GM10248 (cell line): ENCODE measurements at regions not wholly inside any gene's neighbourhood (a gene's known extent, or its start where the extent isn't known, plus 50 kb on each side); places are given as distances from the start of the nearest gene placed in this dataset.
"Not testable (repeated sequence)": the region's sequence is repeated elsewhere in the genome, so short reads cannot be mapped to it uniquely, and the experiment has no call there.

Source experiments
- CTCF ChIA-PET: fragments of 300-600 bp; sonication (Branson Sonifier 250); formaldehyde crosslinking; extraction: SDS; loops from one replicate; lab custom pipeline; 2021; ENCODE audit warnings: antibody characterized with exemption; lab: Yijun Ruan, JAX
- POLR2A ChIA-PET: fragments of 350-650 bp; sonication (Branson Sonifier 250); formaldehyde crosslinking; extraction: SDS; loops from one replicate; lab custom pipeline; 2020; ENCODE audit warnings: antibody characterized with exemption; lab: Yijun Ruan, JAX
- DNase-seq: peaks from one replicate; pipeline ENCODE4 v3.0.0; 2012; ENCODE audit errors: extremely low spot score
- TF ChIP-seq, protein P1 (sequence below): IDR thresholded peaks from 2 replicates; pipeline ENCODE4 v1.5.1; 2012; ENCODE audit warnings: mild to moderate bottlenecking, low read depth; ENCODE audit errors: extremely low read depth, missing control alignments, control extremely low read depth

DNA sequence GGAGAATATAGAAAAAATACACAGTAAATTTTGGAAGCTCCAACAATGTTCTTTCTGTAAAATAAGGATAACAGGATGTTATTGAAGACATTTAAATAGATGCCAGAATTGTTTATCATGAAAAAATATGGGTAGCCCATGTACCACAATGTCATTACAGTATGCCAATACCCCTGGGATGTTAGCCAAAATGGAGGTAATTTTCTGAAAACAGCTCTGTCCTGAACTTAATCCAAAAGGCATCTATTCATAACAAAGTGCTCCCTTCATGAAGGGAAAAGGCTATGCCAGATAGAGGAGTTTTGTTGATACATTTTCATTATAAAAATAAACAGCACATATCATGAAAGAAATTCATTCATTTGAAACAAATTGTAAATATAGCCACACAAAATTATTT, 1902.6 kb upstream of the AGA start:
- POLR2A ChIA-PET: no interaction called here

DNA sequence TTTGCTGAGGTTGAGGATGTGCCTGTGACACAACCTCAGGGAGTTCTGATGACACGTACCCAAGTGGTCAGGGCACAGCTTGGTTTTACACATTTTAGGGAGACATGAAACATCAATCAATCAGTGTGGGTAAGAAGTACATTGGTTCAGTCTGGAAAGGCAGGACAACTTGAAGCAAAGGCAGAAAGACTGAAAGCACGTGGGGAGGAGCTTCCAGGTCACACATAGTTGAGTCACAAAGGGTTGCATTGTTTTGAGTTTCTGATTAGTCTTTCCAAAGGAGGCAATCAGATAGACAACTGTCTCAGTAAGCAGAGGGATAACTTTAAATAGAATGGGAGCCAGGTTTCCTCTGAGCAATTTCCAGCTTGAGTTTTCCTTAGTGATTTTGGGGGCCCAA, 1910.0 kb upstream of the AGA start:
- TF ChIP-seq, protein P1, sequence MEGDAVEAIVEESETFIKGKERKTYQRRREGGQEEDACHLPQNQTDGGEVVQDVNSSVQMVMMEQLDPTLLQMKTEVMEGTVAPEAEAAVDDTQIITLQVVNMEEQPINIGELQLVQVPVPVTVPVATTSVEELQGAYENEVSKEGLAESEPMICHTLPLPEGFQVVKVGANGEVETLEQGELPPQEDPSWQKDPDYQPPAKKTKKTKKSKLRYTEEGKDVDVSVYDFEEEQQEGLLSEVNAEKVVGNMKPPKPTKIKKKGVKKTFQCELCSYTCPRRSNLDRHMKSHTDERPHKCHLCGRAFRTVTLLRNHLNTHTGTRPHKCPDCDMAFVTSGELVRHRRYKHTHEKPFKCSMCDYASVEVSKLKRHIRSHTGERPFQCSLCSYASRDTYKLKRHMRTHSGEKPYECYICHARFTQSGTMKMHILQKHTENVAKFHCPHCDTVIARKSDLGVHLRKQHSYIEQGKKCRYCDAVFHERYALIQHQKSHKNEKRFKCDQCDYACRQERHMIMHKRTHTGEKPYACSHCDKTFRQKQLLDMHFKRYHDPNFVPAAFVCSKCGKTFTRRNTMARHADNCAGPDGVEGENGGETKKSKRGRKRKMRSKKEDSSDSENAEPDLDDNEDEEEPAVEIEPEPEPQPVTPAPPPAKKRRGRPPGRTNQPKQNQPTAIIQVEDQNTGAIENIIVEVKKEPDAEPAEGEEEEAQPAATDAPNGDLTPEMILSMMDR: no peak
- DNase-seq: no peak
- POLR2A ChIA-PET: no interaction called here
- CTCF ChIA-PET: no interaction called here

More for the DNA sequence above, 1902.6 kb upstream of the AGA start:
- CTCF ChIA-PET: interaction anchor here (0.6 kb wide), 1 partner anchor 37 kb away, joined by 3 read pairs; no protein-coding TSS in a partner anchor
- TF ChIP-seq, protein P1: no peak
- no peak for DNase-seq

DNA sequence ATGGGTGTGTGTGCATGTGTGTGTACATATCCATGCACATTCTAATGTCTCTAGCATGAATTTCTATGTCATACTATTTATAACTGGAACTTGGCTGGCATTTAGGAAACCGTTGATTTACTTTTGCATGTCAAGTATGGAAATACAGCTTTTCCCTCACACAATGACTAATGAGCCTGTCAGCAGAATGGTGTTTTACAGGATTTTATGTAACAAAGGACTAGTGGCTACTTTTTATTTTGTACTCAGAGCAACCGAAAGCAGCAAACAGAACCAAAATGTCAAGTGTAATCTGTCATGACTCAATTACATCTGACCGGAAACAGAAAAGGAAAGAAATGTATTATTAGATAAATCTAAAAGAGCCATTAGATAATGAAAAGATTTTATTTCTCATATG, 1911.5 kb upstream of the AGA start:
- TF ChIP-seq, protein P1: no peak
- DNase-seq: no peak
- ChIA-PET CTCF (no interaction called here), POLR2A (no interaction called here)

DNA sequence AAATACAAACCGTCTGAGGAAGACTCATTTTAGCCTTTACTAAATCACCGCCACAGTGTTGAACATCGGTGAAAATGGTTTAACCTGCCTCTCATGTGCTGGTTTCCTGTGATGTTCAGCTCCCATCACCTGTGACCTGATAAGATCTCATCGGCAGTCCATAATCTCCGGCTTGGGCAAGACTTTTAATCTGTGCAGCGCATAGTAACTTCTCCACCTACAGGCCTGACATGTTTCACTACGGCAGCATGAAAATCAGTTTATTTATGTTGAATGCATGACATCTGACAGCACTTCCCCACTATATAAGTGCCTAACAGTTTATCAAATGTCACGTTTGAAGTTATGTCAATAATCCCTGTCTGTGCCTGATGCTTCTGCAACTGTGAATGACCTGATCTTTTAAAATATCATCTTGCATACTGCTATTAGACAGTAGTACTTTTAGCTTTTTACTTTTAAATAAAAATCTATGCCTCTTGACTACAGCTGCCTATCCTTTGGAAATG, 1919.8 kb upstream of the AGA start:
- DNase-seq: no peak
- ChIA-PET CTCF (no interaction called here), POLR2A (no interaction called here)
- TF ChIP-seq, protein P1: no peak

DNA sequence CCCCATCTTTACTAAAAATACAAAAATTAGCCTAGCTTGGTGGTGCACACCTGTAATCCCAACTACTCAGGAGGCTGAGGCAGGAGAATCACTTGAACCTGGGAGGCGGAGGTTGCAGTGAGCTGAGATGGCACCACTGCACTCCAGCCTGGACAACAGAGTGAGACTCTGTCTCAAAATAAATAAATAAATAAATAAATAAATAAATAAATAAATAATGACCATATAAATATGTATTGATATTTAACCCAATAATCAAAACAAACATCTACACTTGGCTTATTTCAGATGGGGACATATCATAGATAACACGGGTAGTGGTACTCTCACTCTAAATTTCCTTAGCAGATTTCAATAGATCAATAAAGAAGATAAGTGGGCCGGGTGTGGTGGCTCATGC, 1923.7 kb upstream of the AGA start:
- CTCF ChIA-PET, POLR2A ChIA-PET, DNase-seq: not testable (repeated sequence)

DNA sequence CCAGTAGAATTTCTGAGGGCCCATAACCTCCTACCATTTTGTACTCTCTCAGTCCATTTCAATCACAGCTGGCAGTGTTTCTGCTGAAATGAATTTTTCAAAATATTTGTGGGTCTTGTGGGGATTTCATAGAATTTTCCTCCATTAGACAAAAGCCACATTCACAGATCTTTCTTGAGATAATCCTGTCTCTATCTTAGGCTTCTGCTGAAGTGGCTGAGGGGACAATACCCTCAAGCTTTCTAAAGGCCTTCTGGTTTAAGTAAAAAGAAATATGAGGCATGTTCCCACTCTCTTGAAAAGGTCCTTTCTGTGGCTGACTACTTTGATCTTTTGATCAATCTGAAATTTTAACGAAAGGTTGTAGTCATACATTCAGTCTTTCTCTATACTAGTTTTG, 1930.0 kb upstream of the AGA start:
- no peak for DNase-seq
- TF ChIP-seq, protein P1: no peak
- POLR2A ChIA-PET: no interaction called here
- CTCF ChIA-PET: no interaction called here

DNA sequence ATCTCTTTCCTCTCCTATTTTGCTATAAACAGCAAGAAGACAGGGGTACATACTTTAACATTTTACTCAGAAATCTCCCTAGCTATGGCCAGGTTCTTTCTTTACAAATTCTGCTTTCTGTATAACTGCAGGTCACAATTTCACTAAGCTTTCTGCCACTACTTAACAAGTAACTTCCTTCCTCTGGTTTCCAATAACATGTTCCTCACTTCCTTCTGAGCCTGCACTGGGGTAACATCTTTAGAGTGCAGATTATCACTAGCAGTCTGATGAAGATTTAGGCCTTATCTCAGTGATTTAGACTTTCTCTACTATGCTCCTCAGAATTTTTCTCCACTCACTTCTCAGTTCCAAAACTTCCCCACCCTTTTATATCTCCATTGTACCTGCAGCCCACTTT, 1930.5 kb upstream of the AGA start:
- TF ChIP-seq, protein P1: no peak
- POLR2A ChIA-PET: no interaction called here
- CTCF ChIA-PET: interaction anchor here (1.2 kb wide), 1 partner anchor 9 kb away, joined by 3 read pairs; no protein-coding TSS in a partner anchor
- DNase-seq: no peak

DNA sequence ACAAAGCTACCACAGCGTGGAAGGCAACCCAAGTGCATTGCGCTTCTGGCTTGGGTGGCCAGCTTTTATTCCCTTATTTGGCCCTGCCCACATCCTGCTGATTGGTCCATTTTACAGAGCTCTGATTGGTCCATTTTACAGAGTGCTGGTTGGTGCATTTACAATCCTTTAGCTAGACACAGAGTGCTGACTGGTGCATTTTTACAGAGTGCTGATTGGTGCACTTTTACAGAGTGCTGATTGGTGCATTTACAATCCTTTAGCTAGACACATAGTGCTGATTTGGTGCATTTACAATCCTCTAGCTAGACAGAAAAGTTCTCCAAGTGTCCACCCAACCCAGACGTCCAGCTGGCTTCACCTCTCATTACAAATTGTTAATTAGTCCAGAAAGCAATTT, 1936.6 kb upstream of the AGA start:
- POLR2A ChIA-PET: not testable (repeated sequence)
- CTCF ChIA-PET: interaction anchor here (1.1 kb wide), 1 partner anchor 18 kb away, joined by 3 read pairs; no protein-coding TSS in a partner anchor

More for the DNA sequence above, 1936.6 kb upstream of the AGA start:
- DNase-seq: not testable (repeated sequence)
